ENCODE measurements at regions not wholly inside any gene's neighbourhood (a gene's known extent, or its start where the extent isn't known, plus 50 kb on each side); places are given as distances from the start of the nearest gene placed in this dataset.

GRCh38 chr1:79741720-79742421 is 735.3 kb upstream of the ADGRL4 start:
- H3K9me3 ChIP-seq: peaks cover 4% of the 10 kb centered on the region
- no peaks in the 10 kb centered on the region for H3K27me3 ChIP-seq
- no peaks in the 10 kb centered on the region for H3K4me1 ChIP-seq (ENCODE audit: control insufficient read depth in 1 of 2, insufficient read depth in 1 of 2, low read depth in 1 of 2, low read length in 1 of 2)
- no peaks in the 10 kb centered on the region for H3K36me3 ChIP-seq
- no peak overlapping the region for H3K27ac ChIP-seq
- TF ChIP-seq CTCF (IDR thresholded peaks at IDR 0.05): no peak
- no peak overlapping the region for H3K4me3 ChIP-seq (ENCODE audit: low read depth in 1 of 2, low read length in 1 of 2)

DNA sequence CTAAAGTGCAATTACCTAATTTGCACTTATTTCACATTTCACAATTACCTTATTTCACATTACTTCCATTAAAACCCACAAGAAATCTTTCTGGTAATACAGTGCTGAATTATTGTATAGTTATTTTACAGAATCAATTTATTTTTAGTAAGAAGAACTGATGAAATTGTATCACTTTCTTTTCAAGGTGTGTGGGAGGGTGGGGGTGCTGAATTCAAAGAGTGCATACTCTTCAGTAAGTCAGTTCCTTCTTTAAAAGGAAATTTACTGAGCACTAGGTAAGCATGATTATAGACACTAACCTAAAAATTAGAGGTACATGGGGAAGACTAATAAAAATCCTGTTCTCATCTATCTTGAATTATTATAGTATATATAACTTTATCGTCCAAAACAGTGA is 731.6 kb upstream of the ADGRL4 start:
- no peaks in the 10 kb centered on the region for H3K36me3 ChIP-seq
- H3K27me3 ChIP-seq: no peaks in the 10 kb centered on the region
- H3K4me3 ChIP-seq (ENCODE audit: low read depth in 1 of 2, low read length in 1 of 2): no peak overlapping the region
- peaks cover 1% of the 10 kb centered on the region for H3K9me3 ChIP-seq
- H3K27ac ChIP-seq: no peak overlapping the region
- no peaks in the 10 kb centered on the region for H3K4me1 ChIP-seq (ENCODE audit: control insufficient read depth in 1 of 2, insufficient read depth in 1 of 2, low read depth in 1 of 2, low read length in 1 of 2)
- TF ChIP-seq CTCF (IDR thresholded peaks at IDR 0.05): no peak

DNA sequence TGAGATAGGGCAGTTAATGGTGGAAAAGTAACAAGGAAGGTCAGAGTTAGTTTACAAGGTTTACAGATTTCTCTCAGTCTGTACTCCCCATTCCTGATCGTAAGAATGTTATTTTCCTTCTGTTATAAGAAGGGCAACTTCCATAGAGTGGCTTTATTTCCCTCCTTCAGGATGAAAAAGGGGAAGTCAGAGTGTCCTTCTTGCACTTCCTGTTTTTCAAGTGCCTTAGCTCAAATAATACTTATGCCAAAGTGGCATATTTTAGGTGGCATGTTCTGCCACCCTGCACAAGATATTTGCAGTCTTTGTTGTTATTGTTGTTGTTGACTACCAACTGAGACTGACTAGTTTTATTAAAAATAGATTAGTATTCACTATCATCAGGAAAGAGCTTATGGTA is 730.7 kb upstream of the ADGRL4 start:
- no peak for TF ChIP-seq CTCF (IDR thresholded peaks at IDR 0.05)
- no peak overlapping the region for H3K27ac ChIP-seq
- no peak overlapping the region for H3K4me3 ChIP-seq (ENCODE audit: low read depth in 1 of 2, low read length in 1 of 2)
- H3K4me1 ChIP-seq (ENCODE audit: control insufficient read depth in 1 of 2, insufficient read depth in 1 of 2, low read depth in 1 of 2, low read length in 1 of 2): no peaks in the 10 kb centered on the region
- H3K27me3 ChIP-seq: no peaks in the 10 kb centered on the region
- no peaks in the 10 kb centered on the region for H3K36me3 ChIP-seq
- no peaks in the 10 kb centered on the region for H3K9me3 ChIP-seq

GRCh38 chr1:79732950-79733349 is 726.4 kb upstream of the ADGRL4 start:
- Histone ChIP-seq H3K9me3 (no peaks in the 10 kb centered on the region), H3K4me3 (ENCODE audit: low read depth in 1 of 2, low read length in 1 of 2) (no peak overlapping the region), H3K27ac (no peak overlapping the region), H3K27me3 (no peaks in the 10 kb centered on the region), H3K4me1 (ENCODE audit: control insufficient read depth in 1 of 2, insufficient read depth in 1 of 2, low read depth in 1 of 2, low read length in 1 of 2) (no peaks in the 10 kb centered on the region), H3K36me3 (no peaks in the 10 kb centered on the region)
- TF ChIP-seq CTCF (IDR thresholded peaks at IDR 0.05): no peak

- Histone ChIP-seq H3K9me3 (no peaks in the 10 kb centered on the region), H3K27ac (no peak overlapping the region), H3K27me3 (no peaks in the 10 kb centered on the region), H3K4me1 (ENCODE audit: control insufficient read depth in 1 of 2, insufficient read depth in 1 of 2, low read depth in 1 of 2, low read length in 1 of 2) (no peaks in the 10 kb centered on the region), H3K36me3 (no peaks in the 10 kb centered on the region), H3K4me3 (ENCODE audit: low read depth in 1 of 2, low read length in 1 of 2) (no peak overlapping the region)
- TF ChIP-seq CTCF (IDR thresholded peaks at IDR 0.05): no peak
Observed at GRCh38 chr1:79726911-79727310, 720.4 kb upstream of the ADGRL4 start.

Data from neutrophil (primary cell).